HFFc6 (cell line): ENCODE measurements at regions not wholly inside any gene's neighbourhood (a gene's known extent, or its start where the extent isn't known, plus 50 kb on each side); places are given as distances from the start of the nearest gene placed in this dataset.
"Not testable (repeated sequence)": the region's sequence is repeated elsewhere in the genome, so short reads cannot be mapped to it uniquely, and the experiment has no call there.

Experiments
- DNase-seq: peaks from one replicate; pipeline ENCODE4 v3.0.0-alpha.2; 2018
- H3K27ac Mint-ChIP-seq: 2 replicates; pipeline ENCODE4 v1.8.0; 2020; ENCODE audit warnings: mild to moderate bottlenecking, mixed read lengths
- H3K27me3 Mint-ChIP-seq: 2 replicates; pipeline ENCODE4 v1.8.0; 2021; ENCODE audit warnings: mild to moderate bottlenecking, moderate library complexity, mixed read lengths; ENCODE audit not compliant: insufficient read depth
- H3K36me3 Mint-ChIP-seq: 2 replicates; pipeline ENCODE4 v1.8.0; 2021; ENCODE audit warnings: low read depth, mixed read lengths
- H3K4me1 Mint-ChIP-seq: 2 replicates; pipeline ENCODE4 v1.8.0; 2020; ENCODE audit warnings: low read depth, mixed read lengths
- H3K4me3 Mint-ChIP-seq: 2 replicates; pipeline ENCODE4 v1.8.0; 2020; ENCODE audit warnings: mild to moderate bottlenecking, moderate library complexity, mixed read lengths
- H3K9me3 Mint-ChIP-seq: 2 replicates; pipeline ENCODE4 v1.8.0; 2020; ENCODE audit warnings: mild to moderate bottlenecking, mixed read lengths
- TF ChIP-seq, protein P1 (sequence below): fragments of 200-600 bp; sonication (generic); IDR thresholded peaks from 2 replicates; pipeline ENCODE4 v1.5.0; 2021; ENCODE audit warnings: antibody characterized with exemption, mild to moderate bottlenecking

DNA sequence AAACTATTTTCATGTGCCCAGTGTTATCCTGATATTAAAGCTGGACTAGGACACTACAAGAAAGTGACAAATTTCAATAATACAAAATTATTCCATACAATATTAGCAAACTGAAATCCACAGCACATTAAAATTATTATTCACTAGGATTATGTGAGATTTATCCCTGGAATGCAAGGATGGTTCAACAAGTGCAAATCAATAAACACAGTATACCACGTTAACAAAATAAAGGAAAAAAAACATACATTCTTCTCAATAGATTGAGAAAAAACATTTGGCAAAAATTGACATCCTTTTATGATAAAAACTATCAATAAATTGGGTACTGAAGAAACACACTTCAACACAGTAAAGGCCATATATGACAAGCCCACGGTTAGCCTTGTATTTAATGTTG lies 1758.2 kb upstream of the RAG2 start:
- Mint-ChIP-seq H3K4me3 (no peak overlapping the region), H3K4me1 (no peaks in the 10 kb centered on the region), H3K27me3 (no peaks in the 10 kb centered on the region), H3K27ac (no peak overlapping the region), H3K9me3 (peaks cover 22% of the 10 kb centered on the region), H3K36me3 (0 out of 2 replicates have a peak, but pooled peaks cover 6% of the 10 kb centered on the region)
- TF ChIP-seq, protein P1, sequence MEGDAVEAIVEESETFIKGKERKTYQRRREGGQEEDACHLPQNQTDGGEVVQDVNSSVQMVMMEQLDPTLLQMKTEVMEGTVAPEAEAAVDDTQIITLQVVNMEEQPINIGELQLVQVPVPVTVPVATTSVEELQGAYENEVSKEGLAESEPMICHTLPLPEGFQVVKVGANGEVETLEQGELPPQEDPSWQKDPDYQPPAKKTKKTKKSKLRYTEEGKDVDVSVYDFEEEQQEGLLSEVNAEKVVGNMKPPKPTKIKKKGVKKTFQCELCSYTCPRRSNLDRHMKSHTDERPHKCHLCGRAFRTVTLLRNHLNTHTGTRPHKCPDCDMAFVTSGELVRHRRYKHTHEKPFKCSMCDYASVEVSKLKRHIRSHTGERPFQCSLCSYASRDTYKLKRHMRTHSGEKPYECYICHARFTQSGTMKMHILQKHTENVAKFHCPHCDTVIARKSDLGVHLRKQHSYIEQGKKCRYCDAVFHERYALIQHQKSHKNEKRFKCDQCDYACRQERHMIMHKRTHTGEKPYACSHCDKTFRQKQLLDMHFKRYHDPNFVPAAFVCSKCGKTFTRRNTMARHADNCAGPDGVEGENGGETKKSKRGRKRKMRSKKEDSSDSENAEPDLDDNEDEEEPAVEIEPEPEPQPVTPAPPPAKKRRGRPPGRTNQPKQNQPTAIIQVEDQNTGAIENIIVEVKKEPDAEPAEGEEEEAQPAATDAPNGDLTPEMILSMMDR = no peak
- no peak for DNase-seq

DNA sequence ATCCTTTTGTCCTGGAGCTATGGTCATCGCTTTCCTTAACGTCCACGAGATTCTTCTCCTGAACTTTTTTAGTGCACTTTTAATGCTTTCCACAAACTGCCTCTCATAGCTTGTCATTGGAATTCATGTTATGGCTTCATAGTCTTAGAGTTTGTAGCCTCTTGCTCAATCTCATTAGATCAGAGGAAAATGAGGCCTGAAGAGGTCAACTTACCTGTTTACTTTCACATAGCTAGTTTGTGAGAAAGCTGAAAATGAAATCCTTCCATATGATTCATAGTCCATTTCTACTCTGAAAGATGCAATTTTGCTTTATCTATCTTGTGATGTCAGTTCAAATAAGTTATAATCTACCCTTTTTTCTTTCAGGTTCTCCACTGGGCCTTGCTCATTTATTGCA lies 1747.2 kb upstream of the RAG2 start:
- H3K4me3 Mint-ChIP-seq = no peak overlapping the region
- no peak overlapping the region for H3K27ac Mint-ChIP-seq
- TF ChIP-seq, protein P1 = no peak
- no peak for DNase-seq
- peaks cover 42% of the 10 kb centered on the region for H3K9me3 Mint-ChIP-seq
- no peaks in the 10 kb centered on the region for H3K36me3 Mint-ChIP-seq
- H3K4me1 Mint-ChIP-seq = no peaks in the 10 kb centered on the region
- no peaks in the 10 kb centered on the region for H3K27me3 Mint-ChIP-seq

DNA sequence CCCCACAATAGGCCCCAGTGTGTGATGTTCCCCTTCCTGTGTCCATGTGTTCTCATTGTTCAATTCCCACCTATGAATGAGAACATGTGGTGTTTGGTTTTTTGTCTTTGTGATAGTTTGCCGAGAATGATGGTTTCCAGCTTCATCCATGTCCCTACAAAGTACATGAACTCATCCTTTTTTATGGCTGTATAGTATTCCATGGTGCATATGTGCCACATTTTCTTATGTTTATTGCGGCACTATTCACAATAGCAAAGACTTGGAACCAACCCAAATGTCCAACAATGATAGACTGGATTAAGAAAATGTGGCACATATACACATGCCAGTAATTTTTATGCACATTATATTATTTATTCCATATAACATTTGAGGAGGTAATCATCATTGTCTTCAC lies 1743.6 kb upstream of the RAG2 start:
- not testable (repeated sequence) for H3K27me3 Mint-ChIP-seq, H3K36me3 Mint-ChIP-seq, H3K4me3 Mint-ChIP-seq, DNase-seq, H3K4me1 Mint-ChIP-seq, H3K27ac Mint-ChIP-seq
- peaks cover 41% of the 10 kb centered on the region for H3K9me3 Mint-ChIP-seq

DNA sequence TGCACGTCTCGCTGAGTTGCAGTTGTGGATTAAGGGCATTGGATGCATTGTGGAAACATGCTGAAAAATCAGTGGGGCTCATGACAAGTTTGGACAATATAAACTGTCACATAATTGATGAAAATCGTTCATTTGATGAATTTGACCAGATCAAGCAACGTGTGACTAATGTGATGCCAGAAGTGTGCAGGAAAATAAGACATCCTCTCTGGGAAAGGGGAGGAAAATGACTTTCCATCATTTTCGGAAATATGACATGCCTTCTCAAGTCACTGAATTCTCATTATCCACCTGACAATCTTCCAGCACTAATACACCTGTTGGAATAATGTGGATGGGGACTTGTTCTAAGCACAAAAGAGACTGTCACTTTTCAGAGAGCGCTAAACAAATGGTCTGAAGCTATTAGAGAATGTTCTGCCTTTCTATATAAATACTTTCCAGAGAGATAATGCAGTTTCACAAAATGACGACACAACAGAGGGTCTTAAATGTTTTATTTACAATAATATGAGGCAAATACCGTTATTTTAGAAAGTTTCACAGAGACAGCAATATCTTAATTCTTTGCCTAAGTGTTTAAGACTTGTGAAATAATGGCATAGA lies 1741.9 kb upstream of the RAG2 start:
- DNase-seq = no peak
- TF ChIP-seq, protein P1 = no peak
- H3K4me3 Mint-ChIP-seq = no peak overlapping the region
- H3K4me1 Mint-ChIP-seq = no peaks in the 10 kb centered on the region
- H3K9me3 Mint-ChIP-seq = peaks cover 42% of the 10 kb centered on the region
- H3K36me3 Mint-ChIP-seq = no peaks in the 10 kb centered on the region
- H3K27ac Mint-ChIP-seq = no peak overlapping the region
- H3K27me3 Mint-ChIP-seq = no peaks in the 10 kb centered on the region

DNA sequence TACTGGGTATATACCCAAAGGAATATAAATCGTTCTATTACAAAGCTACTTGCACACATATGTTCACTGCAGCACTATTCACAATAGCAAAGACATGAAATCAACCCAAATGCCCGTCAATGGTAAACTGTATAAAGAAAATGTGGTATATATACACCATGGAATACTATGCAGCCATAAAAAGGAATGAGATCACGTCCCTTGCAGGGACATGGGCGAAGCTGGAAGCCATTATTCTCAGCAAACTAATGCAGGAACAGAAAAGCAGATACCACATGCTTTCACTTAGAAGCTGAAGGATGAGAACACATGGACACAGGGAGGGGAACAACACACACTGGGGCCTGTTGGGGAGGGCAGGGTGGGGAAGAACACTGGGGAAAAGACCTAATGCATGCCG lies 1740.0 kb upstream of the RAG2 start:
- not testable (repeated sequence) for H3K36me3 Mint-ChIP-seq, H3K4me1 Mint-ChIP-seq, H3K27me3 Mint-ChIP-seq, H3K4me3 Mint-ChIP-seq, DNase-seq, H3K27ac Mint-ChIP-seq
- peaks cover 39% of the 10 kb centered on the region for H3K9me3 Mint-ChIP-seq

DNA sequence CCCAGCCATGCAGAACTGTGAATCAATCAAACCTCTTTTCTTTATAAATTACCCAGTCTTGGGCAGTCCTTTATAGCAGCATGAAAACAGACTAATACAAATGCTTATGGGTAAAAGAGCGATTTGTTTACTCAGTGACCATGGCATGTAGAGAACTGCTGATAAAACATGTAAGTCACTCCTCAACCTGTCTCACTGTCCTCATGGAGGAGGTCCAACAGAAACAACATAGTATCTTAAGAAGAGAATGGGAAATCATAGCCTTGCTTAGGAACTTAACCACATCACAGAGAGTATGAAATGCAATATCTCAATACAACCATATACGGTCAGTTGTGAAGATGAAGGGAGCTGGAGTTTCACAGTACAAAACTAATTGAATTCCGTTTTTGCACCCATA lies 1734.0 kb upstream of the RAG2 start:
- peaks cover 34% of the 10 kb centered on the region for H3K9me3 Mint-ChIP-seq
- TF ChIP-seq, protein P1 = no peak
- no peaks in the 10 kb centered on the region for H3K36me3 Mint-ChIP-seq
- H3K27me3 Mint-ChIP-seq = no peaks in the 10 kb centered on the region
- no peak overlapping the region for H3K27ac Mint-ChIP-seq
- no peak overlapping the region for H3K4me3 Mint-ChIP-seq
- DNase-seq = no peak
- no peaks in the 10 kb centered on the region for H3K4me1 Mint-ChIP-seq

DNA sequence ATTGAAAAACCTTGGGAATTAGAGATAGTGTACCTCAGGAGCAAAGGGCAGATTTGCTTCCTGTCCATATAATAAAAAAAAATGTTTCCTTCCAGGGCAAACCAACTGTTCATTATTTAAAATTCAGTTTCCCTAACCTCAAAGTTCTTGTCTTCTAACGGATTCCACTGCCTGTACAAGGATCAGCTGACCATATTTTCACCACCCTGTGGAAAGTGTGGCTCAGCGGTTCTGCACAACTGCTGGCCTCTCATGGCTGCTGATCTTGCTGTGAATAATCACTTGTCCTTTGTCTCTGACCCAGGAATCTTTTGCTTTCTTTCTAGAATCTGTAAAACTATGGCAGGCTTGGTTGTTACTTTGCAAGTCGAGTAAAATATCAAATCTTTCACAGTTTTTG lies 1732.5 kb upstream of the RAG2 start:
- Mint-ChIP-seq H3K4me1 (no peaks in the 10 kb centered on the region), H3K27me3 (no peaks in the 10 kb centered on the region), H3K36me3 (no peaks in the 10 kb centered on the region), H3K9me3 (peaks cover 25% of the 10 kb centered on the region), H3K27ac (no peak overlapping the region), H3K4me3 (no peak overlapping the region)
- TF ChIP-seq, protein P1 = no peak
- DNase-seq = no peak
